GM10266 (cell line): ENCODE measurements at regions not wholly inside any gene's neighbourhood (a gene's known extent, or its start where the extent isn't known, plus 50 kb on each side); places are given as distances from the start of the nearest gene placed in this dataset.
A peak's percentile ranks its signal among the peaks of the same experiment; 100 is the strongest.

ENCODE experiments used
- DNase-seq: peaks from one replicate; pipeline ENCODE4 v3.0.0; 2012; ENCODE audit errors: extremely low spot score
- TF ChIP-seq, protein P1 (sequence below): IDR thresholded peaks from 2 replicates; pipeline ENCODE4 v1.5.1; 2012; ENCODE audit warnings: mild to moderate bottlenecking, low read depth; ENCODE audit not compliant: control insufficient read depth, insufficient read depth; ENCODE audit errors: missing control alignments

GRCh38 chr15:85847031-85847430, 52.3 kb upstream of the KLHL25 start:
- DNase-seq = no peak
- TF ChIP-seq, protein P1, sequence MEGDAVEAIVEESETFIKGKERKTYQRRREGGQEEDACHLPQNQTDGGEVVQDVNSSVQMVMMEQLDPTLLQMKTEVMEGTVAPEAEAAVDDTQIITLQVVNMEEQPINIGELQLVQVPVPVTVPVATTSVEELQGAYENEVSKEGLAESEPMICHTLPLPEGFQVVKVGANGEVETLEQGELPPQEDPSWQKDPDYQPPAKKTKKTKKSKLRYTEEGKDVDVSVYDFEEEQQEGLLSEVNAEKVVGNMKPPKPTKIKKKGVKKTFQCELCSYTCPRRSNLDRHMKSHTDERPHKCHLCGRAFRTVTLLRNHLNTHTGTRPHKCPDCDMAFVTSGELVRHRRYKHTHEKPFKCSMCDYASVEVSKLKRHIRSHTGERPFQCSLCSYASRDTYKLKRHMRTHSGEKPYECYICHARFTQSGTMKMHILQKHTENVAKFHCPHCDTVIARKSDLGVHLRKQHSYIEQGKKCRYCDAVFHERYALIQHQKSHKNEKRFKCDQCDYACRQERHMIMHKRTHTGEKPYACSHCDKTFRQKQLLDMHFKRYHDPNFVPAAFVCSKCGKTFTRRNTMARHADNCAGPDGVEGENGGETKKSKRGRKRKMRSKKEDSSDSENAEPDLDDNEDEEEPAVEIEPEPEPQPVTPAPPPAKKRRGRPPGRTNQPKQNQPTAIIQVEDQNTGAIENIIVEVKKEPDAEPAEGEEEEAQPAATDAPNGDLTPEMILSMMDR = no peak

DNA sequence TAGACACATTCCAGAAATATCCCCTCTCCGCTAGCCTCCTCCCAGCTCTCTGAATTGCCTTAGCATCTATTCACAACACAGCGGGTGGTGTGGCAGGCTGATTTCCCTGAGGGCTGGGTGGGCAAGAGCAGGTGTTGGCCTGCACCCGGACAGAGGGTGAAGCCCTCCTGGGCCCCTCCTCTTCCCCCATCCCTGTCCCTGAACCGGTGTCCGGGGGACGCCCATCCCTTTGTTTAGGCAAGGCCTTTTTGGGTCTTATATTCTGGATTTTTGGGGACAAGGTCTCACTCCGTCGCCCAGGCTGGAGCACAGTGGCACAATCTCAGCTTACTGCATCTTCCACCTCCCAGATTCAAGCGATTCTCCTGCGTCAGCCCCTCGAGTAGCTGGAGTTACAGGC, 55.2 kb upstream of the KLHL25 start:
- TF ChIP-seq, protein P1 = no peak
- DNase-seq = no peak

DNA sequence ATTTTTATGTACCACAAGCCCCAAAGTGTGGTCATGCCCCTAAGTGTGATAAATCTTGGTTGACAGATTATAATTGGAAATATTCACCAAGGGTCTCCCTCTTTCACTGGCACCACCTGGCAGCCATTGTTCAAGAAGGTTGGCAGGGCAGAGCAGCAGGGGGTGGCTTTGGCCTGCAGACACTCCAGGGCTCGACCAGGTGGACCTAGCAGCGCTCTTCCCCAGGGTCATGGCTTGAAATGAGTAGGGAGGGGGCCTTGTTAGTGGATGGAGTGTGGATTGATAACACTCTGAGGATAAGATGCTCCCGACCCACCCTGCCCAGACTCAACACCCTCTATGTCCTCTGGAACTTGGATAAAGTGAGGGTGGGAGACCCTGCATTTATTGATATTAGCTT, 58.2 kb upstream of the KLHL25 start:
- TF ChIP-seq, protein P1 = no peak
- DNase-seq = no peak

DNA sequence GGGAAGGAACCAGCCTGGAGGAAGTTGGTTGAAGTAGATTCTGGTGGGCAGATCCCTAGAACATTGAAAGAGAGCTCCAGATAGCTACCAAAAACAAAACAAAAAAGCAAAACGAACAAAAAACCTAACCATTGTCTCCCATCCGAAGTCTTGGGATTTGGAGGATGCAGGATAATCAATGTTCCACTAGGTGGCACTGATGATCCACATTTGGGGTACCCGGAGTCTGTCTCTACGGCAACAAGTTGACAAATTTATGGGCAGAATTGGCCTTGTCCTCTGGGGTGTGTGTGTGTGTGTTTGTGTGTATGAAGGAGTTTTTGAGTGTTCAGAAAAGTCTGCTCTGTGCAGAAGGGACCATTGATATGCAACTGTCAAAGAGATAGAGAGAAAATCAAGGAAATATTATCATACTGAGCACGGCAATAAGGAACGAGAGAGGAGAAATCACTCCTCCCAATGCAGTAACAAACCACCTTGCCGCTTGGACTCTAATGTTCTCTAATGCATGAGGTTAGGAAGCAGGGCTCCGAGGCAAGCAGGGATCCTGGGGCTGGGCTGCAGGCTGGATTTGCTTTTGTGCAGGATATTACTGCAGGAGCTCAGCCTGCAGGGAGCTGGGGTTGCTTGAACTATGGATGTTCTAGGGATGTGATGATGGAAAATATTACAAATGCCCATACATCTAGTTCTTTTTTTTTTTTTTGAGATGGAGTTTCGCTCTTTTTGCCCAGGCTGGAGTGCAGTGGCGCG, 59.8 kb upstream of the KLHL25 start:
- DNase-seq = peak; percentile 73
- TF ChIP-seq, protein P1 = peak; percentile 84

DNA sequence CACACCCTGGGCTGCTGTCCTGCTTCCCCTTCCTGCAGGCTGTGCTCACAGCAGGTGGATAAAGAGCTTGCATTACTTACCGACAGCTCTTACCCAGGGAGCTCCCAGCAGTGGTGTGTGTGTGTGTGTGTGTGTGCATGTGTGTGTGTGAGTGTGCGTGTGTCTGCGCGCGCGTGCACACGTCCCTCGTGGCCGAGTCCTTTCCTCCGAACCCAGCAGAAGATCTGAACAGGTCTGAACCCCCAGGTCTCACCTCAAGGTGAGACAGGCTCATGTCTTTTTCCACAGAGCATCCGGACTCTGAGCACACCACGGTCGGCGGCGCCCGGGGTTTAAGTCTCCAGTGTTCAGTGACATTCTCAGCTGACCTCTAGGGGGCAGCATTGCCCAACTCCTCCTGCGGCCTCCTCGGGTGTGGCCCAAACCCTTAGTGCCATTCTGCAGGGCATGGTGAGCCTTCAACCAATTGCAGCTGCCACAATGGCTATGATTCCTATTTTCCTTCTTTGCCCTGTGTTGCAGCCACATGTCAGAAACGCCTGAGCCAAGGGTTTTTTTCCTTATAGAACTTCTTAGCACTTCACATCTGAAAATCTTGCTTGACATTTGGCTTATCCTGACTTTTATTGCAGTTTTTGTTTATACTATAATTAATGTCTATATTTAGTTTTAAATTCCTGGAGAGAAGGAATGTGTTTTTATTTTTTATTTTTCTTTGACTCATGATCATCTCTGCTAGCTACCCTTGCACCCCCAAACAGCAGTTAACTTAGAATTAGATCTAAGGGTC, 64.1 kb upstream of the KLHL25 start:
- DNase-seq = peak; percentile 73
- TF ChIP-seq, protein P1 = peak; percentile 87

DNA sequence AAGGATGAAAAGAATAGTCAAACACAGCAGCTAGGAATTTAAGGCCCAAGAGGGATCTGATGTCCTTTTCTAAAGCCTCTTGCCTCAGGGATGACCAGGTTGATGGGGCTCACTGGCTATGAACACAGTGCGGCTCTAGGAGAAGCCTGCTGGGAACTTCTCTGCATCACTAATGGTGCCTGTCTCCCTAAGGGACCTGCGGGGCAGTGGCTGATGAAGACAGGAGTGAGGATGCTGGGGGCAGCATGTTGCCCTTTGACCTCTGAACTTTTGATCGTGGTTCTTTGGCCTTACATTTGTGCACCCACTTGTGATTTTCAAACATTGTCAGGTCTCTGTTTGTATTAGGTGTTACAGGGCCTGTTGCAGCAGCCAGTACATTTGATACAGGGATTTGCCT, 64.9 kb upstream of the KLHL25 start:
- TF ChIP-seq, protein P1 = no peak
- no peak for DNase-seq
